Ovary (tissue), 7 donors: ENCODE measurements at regions not wholly inside any gene's neighbourhood (a gene's known extent, or its start where the extent isn't known, plus 50 kb on each side); places are given as distances from the start of the nearest gene placed in this dataset.

Experiments
- DNase-seq, 5 donors: peaks; one replicate each; pipeline ENCODE4 v3.0.0-alpha.2; 2019 to 2020
- H3K27ac ChIP-seq, 2 donors: fragments of 200-600 bp; one replicate each; pipeline versions ENCODE4 v1.5.1 to v1.8.0; 2019 to 2022
- H3K27me3 ChIP-seq: fragments of 200-600 bp; one replicate; pipeline ENCODE4 v1.8.0; 2022
- H3K36me3 ChIP-seq: fragments of 200-600 bp; sonication (generic); one replicate; pipeline ENCODE4 v1.5.1; 2019
- H3K4me1 ChIP-seq: one replicate; pipeline ENCODE4 v1.8.1; 2013; ENCODE audit warnings: mild to moderate bottlenecking, moderate library complexity; ENCODE audit not compliant: insufficient read depth
- H3K4me3 ChIP-seq: fragments of 200-600 bp; sonication (generic); one replicate; pipeline ENCODE4 v1.5.1; 2017
- H3K9me3 ChIP-seq, 2 donors: fragments of 200-600 bp in 1 of 2; sonication (generic) in 1 of 2; one replicate each; pipeline versions ENCODE4 v1.5.1 to v1.8.1; 2013 to 2019; ENCODE audit warnings: mild to moderate bottlenecking in 1 of 2, moderate library complexity in 1 of 2
- EP300 ChIP-seq: sonication (generic); formaldehyde crosslinking; IDR thresholded peaks from one replicate; pipeline ENCODE4 v1.6.1; 2017; ENCODE audit warnings: antibody characterized with exemption
- POLR2A ChIP-seq: fragments of 450-650 bp; IDR thresholded peaks from one replicate; pipeline ENCODE4 v1.6.1; 2017; ENCODE audit warnings: antibody characterized with exemption, mild to moderate bottlenecking, moderate library complexity
- WGBS, 3 donors: extraction: QIAGEN DNeasy Blood & Tissue Kit in 1 of 3; methylation state at CpG; one replicate each; pipeline versions ENCODE4 v1.1.5 to v1.1.7; 2013 to 2017; 5-methylcytosine and 5-hydroxymethylcytosine counted together
- intact Hi-C, 4 donors: fragments of 100-400 bp; cut with DNase I; formaldehyde crosslinking; loops; one replicate each; pipeline versions ENCODE4 v1.11.0 to v1.15.1; 2022 to 2023
- TF ChIP-seq, protein P1 (sequence below), 3 donors: fragments of 450-650 bp in 2 of 3; fragments of 200-600 bp in 1 of 3; IDR thresholded peaks; one replicate each; pipeline versions ENCODE4 v1.5.1 to v1.8.0; 2016 to 2022; ENCODE audit warnings: antibody characterized with exemption in 3 of 3, mild to moderate bottlenecking in 1 of 3
- donor health status: DM: no; HTN: no; CAD: no; lungs with moderate emphysema.
- donor health status: DM: no; HTN: no; CAD: no.
- donor health status: Bipolar disorder and iron deficiency.
- donor health status: DM: no; HTN: no; CAD: no.
- donor health status: DM: yes; HTN: yes; CAD: no.

DNA sequence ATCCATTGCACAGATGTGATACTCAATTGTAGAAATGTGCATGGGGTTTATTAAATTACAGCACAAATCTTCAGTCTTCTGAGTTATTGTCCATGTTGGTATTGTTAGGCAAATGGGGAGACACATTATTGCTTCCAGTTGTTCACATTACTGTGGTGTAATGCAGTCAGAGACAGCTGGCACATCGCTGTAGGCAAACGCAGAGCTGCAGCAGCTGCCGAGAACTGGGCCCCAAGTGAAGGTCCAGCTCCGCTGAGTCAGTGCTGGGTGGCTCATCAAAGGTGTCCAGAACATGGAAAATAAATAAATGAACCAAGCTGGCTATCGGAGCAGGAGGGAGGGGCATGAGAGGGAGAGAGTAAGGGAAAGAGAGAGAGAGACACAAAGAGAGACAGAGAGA lies 299.1 kb upstream of the OBI1 start:
- Histone ChIP-seq H3K27me3 (no peaks in the 10 kb centered on the region), H3K4me1 (no peaks in the 10 kb centered on the region), H3K27ac (no peak overlapping the region), H3K36me3 (no peaks in the 10 kb centered on the region), H3K9me3 (no peaks in the 10 kb centered on the region), H3K4me3 (no peak overlapping the region)
- no peak for DNase-seq
- intact Hi-C loops = no loop called here
- 35 to 41% (median 38%) methylated on average over 5 of the region's 5 CpGs for WGBS, 3 donors
- TF ChIP-seq, protein P1, sequence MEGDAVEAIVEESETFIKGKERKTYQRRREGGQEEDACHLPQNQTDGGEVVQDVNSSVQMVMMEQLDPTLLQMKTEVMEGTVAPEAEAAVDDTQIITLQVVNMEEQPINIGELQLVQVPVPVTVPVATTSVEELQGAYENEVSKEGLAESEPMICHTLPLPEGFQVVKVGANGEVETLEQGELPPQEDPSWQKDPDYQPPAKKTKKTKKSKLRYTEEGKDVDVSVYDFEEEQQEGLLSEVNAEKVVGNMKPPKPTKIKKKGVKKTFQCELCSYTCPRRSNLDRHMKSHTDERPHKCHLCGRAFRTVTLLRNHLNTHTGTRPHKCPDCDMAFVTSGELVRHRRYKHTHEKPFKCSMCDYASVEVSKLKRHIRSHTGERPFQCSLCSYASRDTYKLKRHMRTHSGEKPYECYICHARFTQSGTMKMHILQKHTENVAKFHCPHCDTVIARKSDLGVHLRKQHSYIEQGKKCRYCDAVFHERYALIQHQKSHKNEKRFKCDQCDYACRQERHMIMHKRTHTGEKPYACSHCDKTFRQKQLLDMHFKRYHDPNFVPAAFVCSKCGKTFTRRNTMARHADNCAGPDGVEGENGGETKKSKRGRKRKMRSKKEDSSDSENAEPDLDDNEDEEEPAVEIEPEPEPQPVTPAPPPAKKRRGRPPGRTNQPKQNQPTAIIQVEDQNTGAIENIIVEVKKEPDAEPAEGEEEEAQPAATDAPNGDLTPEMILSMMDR (IDR thresholded peaks at IDR 0.05) = no peak
- TF ChIP-seq EP300 = no peak
- TF ChIP-seq POLR2A = no peak

DNA sequence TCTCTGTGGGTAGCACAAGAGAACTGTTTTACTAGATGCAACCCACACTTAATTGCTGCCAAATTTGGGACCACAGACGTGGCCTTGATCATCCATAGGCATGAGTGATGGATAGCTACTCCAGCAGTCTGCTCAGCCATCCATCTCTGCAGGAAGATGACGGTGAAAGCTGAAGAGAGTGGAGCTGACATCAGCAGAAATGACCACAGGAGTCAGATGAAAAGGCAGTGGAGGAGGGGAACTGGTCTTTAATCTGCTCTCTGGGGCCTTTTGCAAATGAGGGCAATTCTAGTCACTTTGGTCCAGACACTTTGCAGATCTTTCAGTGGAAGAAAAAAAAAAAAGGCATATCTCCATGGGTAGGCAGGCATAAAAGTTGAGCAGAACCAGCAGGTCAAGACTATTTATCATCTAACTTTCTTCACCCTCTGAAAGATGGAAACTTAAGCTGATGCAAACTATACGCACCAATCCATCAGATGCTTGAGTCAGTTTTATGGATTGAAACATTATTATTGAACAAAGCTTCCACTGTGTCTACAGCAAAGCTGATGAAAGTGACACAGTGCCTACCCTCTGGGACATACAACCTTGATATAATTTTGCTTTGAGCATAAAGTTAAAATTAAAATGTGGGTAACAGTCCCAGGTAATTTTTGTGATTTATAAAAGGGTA lies 281.6 kb upstream of the OBI1 start:
- Histone ChIP-seq H3K27me3 (no peaks in the 10 kb centered on the region), H3K9me3 (no peaks in the 10 kb centered on the region), H3K4me3 (no peak overlapping the region), H3K27ac (no peak overlapping the region), H3K4me1 (no peaks in the 10 kb centered on the region), H3K36me3 (no peaks in the 10 kb centered on the region)
- DNase-seq = no peak
- intact Hi-C loops = no loop called here
- no peak for TF ChIP-seq EP300
- 20 to 21% (median 20%) methylated on average over 3 of the region's 3 CpGs for WGBS, 3 donors

DNA sequence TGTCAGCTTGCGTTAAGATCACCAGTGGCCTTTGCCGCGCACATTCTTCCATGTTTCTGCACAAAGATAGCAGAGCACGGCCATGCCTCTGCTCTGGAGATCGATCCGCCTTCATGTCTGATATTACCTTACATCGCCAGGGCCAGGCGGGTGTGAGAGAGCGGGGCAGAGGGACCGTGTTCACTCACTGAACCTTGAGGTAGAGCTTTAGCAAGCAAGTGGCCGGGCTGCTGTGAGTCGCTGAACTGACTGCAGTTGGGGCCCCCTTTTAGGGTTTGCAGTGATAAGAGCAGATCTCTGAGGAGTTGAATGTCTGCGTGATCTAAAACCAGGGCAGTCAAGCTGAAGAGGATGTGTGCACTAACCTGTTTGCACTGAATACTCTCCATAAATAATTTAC lies 275.4 kb upstream of the OBI1 start:
- WGBS, 3 donors = 74 to 82% (median 78%) methylated on average over 13 of the region's 13 CpGs
- Histone ChIP-seq H3K4me3 (no peak overlapping the region), H3K27me3 (no peaks in the 10 kb centered on the region), H3K36me3 (no peaks in the 10 kb centered on the region), H3K27ac (no peak overlapping the region), H3K9me3 (no peaks in the 10 kb centered on the region), H3K4me1 (no peaks in the 10 kb centered on the region)
- no peak for DNase-seq
- intact Hi-C loops = no loop called here
- TF ChIP-seq, protein P1 (IDR thresholded peaks at IDR 0.05) = no peak
- TF ChIP-seq EP300 (no peak), POLR2A (no peak)

DNA sequence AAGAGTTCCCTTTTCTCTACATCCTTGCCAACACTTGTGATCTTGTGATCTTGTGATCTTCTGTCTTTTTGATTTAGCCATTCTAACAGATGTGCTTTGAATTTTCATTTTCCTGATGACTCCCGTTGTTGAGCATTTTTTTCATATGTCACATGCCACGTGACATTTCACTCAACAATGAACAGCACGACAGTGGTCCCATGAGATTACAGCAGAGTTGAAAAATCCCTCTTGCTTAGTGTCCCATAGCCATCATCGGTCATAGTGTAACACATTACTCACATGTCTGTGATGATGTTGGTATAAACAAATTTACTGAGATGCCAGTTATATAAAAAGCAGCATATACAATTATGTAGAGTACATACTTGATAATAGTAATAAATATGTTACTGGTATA lies 256.1 kb upstream of the OBI1 start:
- Histone ChIP-seq H3K4me3 (no peak overlapping the region), H3K4me1 (no peaks in the 10 kb centered on the region), H3K9me3 (no peaks in the 10 kb centered on the region), H3K27ac (no peak overlapping the region), H3K36me3 (no peaks in the 10 kb centered on the region), H3K27me3 (no peaks in the 10 kb centered on the region)
- intact Hi-C loops = no loop called here
- WGBS, 3 donors = 77 to 85% (median 83%) methylated on average over 4 of the region's 4 CpGs
- no peak for DNase-seq
- TF ChIP-seq POLR2A (no peak), EP300 (no peak)
- TF ChIP-seq, protein P1 (IDR thresholded peaks at IDR 0.05) = no peak

DNA sequence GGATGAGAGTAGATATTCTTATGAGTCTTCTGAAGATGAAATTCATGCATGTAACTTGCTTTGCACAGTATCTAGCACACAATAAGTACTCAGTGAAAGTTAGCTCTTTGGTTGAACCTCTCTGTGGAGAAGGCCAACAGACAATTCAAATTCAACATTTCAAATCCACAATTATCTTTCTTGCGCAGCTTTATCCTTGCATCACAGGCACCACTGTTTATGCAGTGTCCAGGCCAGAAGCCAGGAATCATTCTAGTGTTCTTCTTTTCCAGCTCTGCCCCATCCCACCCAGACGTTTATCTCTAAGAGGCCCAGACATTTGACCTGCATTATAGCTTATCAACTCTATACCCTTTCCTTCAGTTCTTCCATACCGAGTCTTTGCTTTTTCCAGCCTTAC lies 254.7 kb upstream of the OBI1 start:
- Histone ChIP-seq H3K27ac (no peak overlapping the region), H3K9me3 (no peaks in the 10 kb centered on the region), H3K4me3 (no peak overlapping the region), H3K4me1 (no peaks in the 10 kb centered on the region), H3K36me3 (no peaks in the 10 kb centered on the region), H3K27me3 (no peaks in the 10 kb centered on the region)
- 49 to 69% (median 56%) methylated on average over 3 of the region's 3 CpGs for WGBS, 3 donors
- intact Hi-C loops = no loop called here
- TF ChIP-seq EP300 (no peak), POLR2A (no peak)
- DNase-seq = no peak
